Neural cell (in vitro differentiated cells): ENCODE measurements at regions not wholly inside any gene's neighbourhood (a gene's known extent, or its start where the extent isn't known, plus 50 kb on each side); places are given as distances from the start of the nearest gene placed in this dataset.
A peak's percentile ranks its signal among the peaks of the same experiment; 100 is the strongest.

Experiments used
- H2AFZ ChIP-seq: fragments of 200-600, 300-800 bp; sonication (generic), shearing (Covaris generic); 2 replicates; pipeline ENCODE4 v1.6.0; 2014; ENCODE audit warnings: low read depth, mild to moderate bottlenecking, antibody characterized with exemption, low read length, moderate library complexity
- H3F3A ChIP-seq: fragments of 200-600 bp; shearing (Covaris generic); 2 replicates; pipeline ENCODE4 v1.6.1; 2016; ENCODE audit warnings: mild to moderate bottlenecking, moderate library complexity, mixed read lengths, antibody characterized with exemption, low read length; ENCODE audit not compliant: insufficient read depth, poor library complexity, severe bottlenecking
- H3K27ac ChIP-seq: fragments of 200-600, 300-800 bp; sonication (generic), shearing (Covaris generic); 2 replicates; pipeline ENCODE4 v1.5.1; 2014; ENCODE audit warnings: mild to moderate bottlenecking, low read length, moderate library complexity
- H3K27me3 ChIP-seq: fragments of 300-800, 200-600 bp; sonication (generic), shearing (Covaris generic); 2 replicates; pipeline ENCODE4 v1.6.0; 2014; ENCODE audit warnings: mild to moderate bottlenecking, low read depth, low read length, moderate library complexity; ENCODE audit not compliant: insufficient read depth
- H3K36me3 ChIP-seq: fragments of 300-800, 200-600 bp; sonication (generic), shearing (Covaris generic); 2 replicates; pipeline ENCODE4 v1.5.1; 2014; ENCODE audit warnings: mild to moderate bottlenecking, antibody characterized with exemption, low read length, moderate library complexity; ENCODE audit not compliant: insufficient read depth
- H3K4me2 ChIP-seq: fragments of 300-800, 200-600 bp; sonication (generic), shearing (Covaris generic); 2 replicates; pipeline ENCODE4 v1.6.0; 2014; ENCODE audit warnings: mild to moderate bottlenecking, low read length
- H3K4me3 ChIP-seq: fragments of 300-800, 200-600 bp; sonication (generic), shearing (Covaris generic); 2 replicates; pipeline ENCODE4 v1.5.1; 2014; ENCODE audit warnings: mild to moderate bottlenecking, low read length, moderate library complexity
- H3K79me2 ChIP-seq: fragments of 200-600 bp; shearing (Covaris generic); replicated peaks from 2 replicates; pipeline ENCODE4 v1.6.0; 2014; ENCODE audit warnings: mild to moderate bottlenecking, low read length, moderate library complexity; ENCODE audit not compliant: insufficient read depth
- H3K9ac ChIP-seq: fragments of 300-800, 200-600 bp; sonication (generic), shearing (Covaris generic); 2 replicates; pipeline ENCODE4 v1.6.1; 2016; ENCODE audit warnings: mild to moderate bottlenecking, low read length, mixed read lengths
- H3K9me2 ChIP-seq: fragments of 200-600 bp; shearing (Covaris generic); 2 replicates; pipeline ENCODE4 v1.6.1; 2016; ENCODE audit warnings: mild to moderate bottlenecking, low read length, mixed read lengths; ENCODE audit not compliant: insufficient read depth
- H3K9me3 ChIP-seq: fragments of 200-600, 300-800 bp; sonication (generic), shearing (Covaris generic); 2 replicates; pipeline ENCODE4 v1.6.1; 2016; ENCODE audit warnings: mild to moderate bottlenecking, mixed run types, low read length, moderate library complexity, mixed read lengths
- H4K20me1 ChIP-seq: fragments of 200-600 bp; shearing (Covaris generic); 2 replicates; pipeline ENCODE4 v1.6.1; 2016; ENCODE audit warnings: mild to moderate bottlenecking, mixed run types; ENCODE audit not compliant: insufficient read depth
- EP300 ChIP-seq: fragments of 450-650 bp; conservative IDR thresholded peaks from 2 replicates; pipeline ENCODE4 v1.6.1; 2014; ENCODE audit warnings: antibody characterized with exemption, mild to moderate bottlenecking, moderate library complexity; ENCODE audit not compliant: poor library complexity, severe bottlenecking
- EZH2 ChIP-seq: fragments of 200-600, 300-800 bp; shearing (Covaris generic), sonication (generic); IDR thresholded peaks from 2 replicates; pipeline ENCODE4 v1.6.1; 2014; ENCODE audit warnings: antibody characterized with exemption, low read length, borderline replicate concordance, mild to moderate bottlenecking; ENCODE audit not compliant: insufficient read depth, poor library complexity, severe bottlenecking
- MXI1 ChIP-seq: fragments of 450-650 bp; conservative IDR thresholded peaks from 2 replicates; pipeline ENCODE4 v1.6.1; 2014; ENCODE audit warnings: antibody characterized with exemption, mild to moderate bottlenecking; ENCODE audit not compliant: poor library complexity, severe bottlenecking
- POLR2AphosphoS5 ChIP-seq: IDR thresholded peaks from 2 replicates; pipeline ENCODE4 v1.6.1; 2012
- RAD21 ChIP-seq: fragments of 450-650 bp; conservative IDR thresholded peaks from 2 replicates; pipeline ENCODE4 v1.6.1; 2014; ENCODE audit warnings: antibody characterized with exemption, mild to moderate bottlenecking, moderate library complexity
- SMC3 ChIP-seq: fragments of 450-650 bp; conservative IDR thresholded peaks from 2 replicates; pipeline ENCODE4 v1.6.1; 2014; ENCODE audit warnings: antibody characterized with exemption, mild to moderate bottlenecking, moderate library complexity; ENCODE audit not compliant: poor library complexity
- TAF1 ChIP-seq: IDR thresholded peaks from 2 replicates; pipeline ENCODE4 v1.6.1; 2012; ENCODE audit warnings: low read depth
- TF ChIP-seq, protein P1 (sequence below): IDR thresholded peaks from 2 replicates; pipeline ENCODE4 v1.6.1; 2012; ENCODE audit warnings: borderline replicate concordance
- TF ChIP-seq, protein P2 (sequence below): fragments of 450-650 bp; IDR thresholded peaks from 2 replicates; pipeline ENCODE4 v1.5.1; 2014; ENCODE audit warnings: antibody characterized with exemption, mild to moderate bottlenecking, moderate library complexity; ENCODE audit not compliant: poor library complexity, severe bottlenecking

DNA sequence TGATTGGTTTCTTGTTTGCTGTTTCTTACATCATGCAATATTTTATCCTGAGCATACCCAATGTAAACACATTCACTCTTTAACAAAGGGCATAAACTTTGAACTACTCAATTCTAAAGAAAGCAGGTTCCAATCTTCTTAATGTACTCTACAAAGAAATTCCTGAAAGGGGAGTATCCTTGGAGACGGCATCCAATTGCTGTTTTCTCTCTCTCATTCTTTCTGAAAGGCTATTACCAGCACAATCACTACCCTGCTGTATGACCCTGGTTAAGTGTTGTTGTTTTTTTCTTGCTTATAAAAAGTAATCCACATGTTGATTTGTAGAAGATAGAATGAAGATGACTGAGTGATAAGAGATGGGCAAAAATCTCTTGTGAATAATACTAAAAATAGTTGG lies 176.0 kb downstream of the ZNF365 start:
- H3K9ac ChIP-seq, result no peak overlapping the region
- TF ChIP-seq SMC3 (no peak), POLR2AphosphoS5 (no peak), TAF1 (no peak), MXI1 (no peak)
- TF ChIP-seq, protein P1, sequence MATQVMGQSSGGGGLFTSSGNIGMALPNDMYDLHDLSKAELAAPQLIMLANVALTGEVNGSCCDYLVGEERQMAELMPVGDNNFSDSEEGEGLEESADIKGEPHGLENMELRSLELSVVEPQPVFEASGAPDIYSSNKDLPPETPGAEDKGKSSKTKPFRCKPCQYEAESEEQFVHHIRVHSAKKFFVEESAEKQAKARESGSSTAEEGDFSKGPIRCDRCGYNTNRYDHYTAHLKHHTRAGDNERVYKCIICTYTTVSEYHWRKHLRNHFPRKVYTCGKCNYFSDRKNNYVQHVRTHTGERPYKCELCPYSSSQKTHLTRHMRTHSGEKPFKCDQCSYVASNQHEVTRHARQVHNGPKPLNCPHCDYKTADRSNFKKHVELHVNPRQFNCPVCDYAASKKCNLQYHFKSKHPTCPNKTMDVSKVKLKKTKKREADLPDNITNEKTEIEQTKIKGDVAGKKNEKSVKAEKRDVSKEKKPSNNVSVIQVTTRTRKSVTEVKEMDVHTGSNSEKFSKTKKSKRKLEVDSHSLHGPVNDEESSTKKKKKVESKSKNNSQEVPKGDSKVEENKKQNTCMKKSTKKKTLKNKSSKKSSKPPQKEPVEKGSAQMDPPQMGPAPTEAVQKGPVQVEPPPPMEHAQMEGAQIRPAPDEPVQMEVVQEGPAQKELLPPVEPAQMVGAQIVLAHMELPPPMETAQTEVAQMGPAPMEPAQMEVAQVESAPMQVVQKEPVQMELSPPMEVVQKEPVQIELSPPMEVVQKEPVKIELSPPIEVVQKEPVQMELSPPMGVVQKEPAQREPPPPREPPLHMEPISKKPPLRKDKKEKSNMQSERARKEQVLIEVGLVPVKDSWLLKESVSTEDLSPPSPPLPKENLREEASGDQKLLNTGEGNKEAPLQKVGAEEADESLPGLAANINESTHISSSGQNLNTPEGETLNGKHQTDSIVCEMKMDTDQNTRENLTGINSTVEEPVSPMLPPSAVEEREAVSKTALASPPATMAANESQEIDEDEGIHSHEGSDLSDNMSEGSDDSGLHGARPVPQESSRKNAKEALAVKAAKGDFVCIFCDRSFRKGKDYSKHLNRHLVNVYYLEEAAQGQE, result no peak
- H3K27ac ChIP-seq, result no peak overlapping the region
- no peaks in the 10 kb centered on the region for H3K9me3 ChIP-seq
- no peaks in the 10 kb centered on the region for H3K9me2 ChIP-seq
- H3K36me3 ChIP-seq, result no peaks in the 10 kb centered on the region
- H3K4me2 ChIP-seq, result no peak overlapping the region
- no peaks in the 10 kb centered on the region for H3K79me2 ChIP-seq
- H4K20me1 ChIP-seq, result no peaks in the 10 kb centered on the region
- H2AFZ ChIP-seq, result no peak overlapping the region
- no peak overlapping the region for H3K4me3 ChIP-seq
- H3K27me3 ChIP-seq, result no peaks in the 10 kb centered on the region
- H3F3A ChIP-seq, result no peaks in the 10 kb centered on the region

DNA sequence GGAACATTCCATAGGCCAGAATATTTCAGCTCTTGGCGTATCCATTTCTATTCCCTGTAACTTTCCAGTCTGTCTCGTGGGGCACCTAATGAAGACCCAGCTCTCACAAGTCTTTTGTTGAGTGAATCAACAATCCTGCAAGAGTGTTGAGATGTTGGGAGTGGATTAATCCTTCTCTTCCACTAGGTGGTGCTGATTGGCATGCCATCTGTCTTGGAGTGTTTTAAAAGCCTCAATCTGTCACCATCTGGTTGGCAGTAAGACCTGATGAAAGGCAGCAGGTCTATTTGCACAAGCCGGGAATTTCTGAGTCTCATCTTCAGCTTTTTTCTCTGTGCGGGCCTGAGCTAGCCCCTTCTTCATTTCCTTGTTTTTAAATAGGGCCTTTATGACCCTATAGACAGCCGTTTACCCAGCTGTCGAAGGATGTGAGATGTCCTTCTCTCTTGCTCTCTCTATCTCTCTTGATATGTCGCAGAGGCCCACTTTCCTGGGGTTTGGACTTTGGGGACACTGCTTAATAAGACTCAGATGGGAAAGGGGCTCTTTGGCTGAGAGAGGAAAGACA lies 180.5 kb downstream of the ZNF365 start:
- Histone ChIP-seq H2AFZ (no peak overlapping the region), H3K36me3 (no peaks in the 10 kb centered on the region), H3K9me3 (no peaks in the 10 kb centered on the region), H3K27ac (no peak overlapping the region), H4K20me1 (no peaks in the 10 kb centered on the region), H3K9ac (no peak overlapping the region), H3K4me3 (no peak overlapping the region), H3K9me2 (no peaks in the 10 kb centered on the region), H3F3A (no peaks in the 10 kb centered on the region), H3K4me2 (no peak overlapping the region), H3K79me2 (no peaks in the 10 kb centered on the region), H3K27me3 (no peaks in the 10 kb centered on the region)
- no peak for TF ChIP-seq TAF1
- no peak for TF ChIP-seq EP300
- TF ChIP-seq RAD21, result peak; percentile 27
- peak; percentile 40 for TF ChIP-seq SMC3
- TF ChIP-seq, protein P2, sequence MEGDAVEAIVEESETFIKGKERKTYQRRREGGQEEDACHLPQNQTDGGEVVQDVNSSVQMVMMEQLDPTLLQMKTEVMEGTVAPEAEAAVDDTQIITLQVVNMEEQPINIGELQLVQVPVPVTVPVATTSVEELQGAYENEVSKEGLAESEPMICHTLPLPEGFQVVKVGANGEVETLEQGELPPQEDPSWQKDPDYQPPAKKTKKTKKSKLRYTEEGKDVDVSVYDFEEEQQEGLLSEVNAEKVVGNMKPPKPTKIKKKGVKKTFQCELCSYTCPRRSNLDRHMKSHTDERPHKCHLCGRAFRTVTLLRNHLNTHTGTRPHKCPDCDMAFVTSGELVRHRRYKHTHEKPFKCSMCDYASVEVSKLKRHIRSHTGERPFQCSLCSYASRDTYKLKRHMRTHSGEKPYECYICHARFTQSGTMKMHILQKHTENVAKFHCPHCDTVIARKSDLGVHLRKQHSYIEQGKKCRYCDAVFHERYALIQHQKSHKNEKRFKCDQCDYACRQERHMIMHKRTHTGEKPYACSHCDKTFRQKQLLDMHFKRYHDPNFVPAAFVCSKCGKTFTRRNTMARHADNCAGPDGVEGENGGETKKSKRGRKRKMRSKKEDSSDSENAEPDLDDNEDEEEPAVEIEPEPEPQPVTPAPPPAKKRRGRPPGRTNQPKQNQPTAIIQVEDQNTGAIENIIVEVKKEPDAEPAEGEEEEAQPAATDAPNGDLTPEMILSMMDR, result peak; percentile 41
- TF ChIP-seq, protein P1, result no peak
- no peak for TF ChIP-seq MXI1
- no peak for TF ChIP-seq POLR2AphosphoS5
- TF ChIP-seq EZH2, result no peak
